GM19035 (cell line): ENCODE measurements at regions not wholly inside any gene's neighbourhood (a gene's known extent, or its start where the extent isn't known, plus 50 kb on each side); places are given as distances from the start of the nearest gene placed in this dataset.
A peak's percentile ranks its signal among the peaks of the same experiment; 100 is the strongest.

Experiments used
- ATAC-seq: cut with Tn5 transposase; IDR thresholded peaks from one replicate; pipeline ENCODE4 v1.9.1; 2021; ENCODE audit not compliant: unreplicated experiment

DNA sequence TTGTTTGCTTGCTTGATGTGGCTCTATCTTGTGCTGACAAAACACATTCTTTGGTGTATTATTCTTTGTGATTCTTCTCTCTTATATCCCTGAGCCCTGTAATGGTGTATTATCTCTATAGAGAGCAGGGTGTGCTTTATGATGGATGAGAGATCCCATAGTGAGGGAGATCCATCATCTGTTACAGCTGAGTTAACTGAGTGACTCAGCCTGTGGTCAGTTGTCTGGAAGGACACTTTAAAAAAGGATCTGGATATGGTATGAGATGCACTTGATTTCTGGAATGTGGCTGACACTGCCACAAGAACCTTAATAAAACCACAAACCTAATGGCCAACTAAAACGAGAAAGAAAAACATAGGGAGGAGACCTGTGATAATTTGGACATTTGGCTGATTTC is 461.4 kb upstream of the SYT1 start:
- no peak for ATAC-seq

DNA sequence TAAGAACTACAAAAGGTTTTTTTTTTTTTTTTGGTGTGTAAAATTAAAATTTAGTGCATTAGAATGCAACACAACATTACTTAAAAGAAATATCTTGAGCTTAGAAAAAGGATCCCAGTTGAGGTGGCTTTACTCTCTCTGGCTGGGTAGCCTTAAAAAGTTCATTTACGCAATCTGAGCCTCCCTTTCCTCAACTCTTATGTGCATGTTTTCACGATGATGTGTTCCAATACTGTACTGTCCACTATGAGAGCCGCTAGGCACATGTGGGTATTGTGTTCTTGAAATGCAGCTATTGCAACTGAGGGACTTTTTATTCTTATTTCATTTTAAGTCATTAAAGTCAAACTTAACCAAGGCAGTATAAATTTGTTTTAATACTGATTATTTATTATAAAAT is 460.9 kb upstream of the SYT1 start:
- ATAC-seq, result no peak

DNA sequence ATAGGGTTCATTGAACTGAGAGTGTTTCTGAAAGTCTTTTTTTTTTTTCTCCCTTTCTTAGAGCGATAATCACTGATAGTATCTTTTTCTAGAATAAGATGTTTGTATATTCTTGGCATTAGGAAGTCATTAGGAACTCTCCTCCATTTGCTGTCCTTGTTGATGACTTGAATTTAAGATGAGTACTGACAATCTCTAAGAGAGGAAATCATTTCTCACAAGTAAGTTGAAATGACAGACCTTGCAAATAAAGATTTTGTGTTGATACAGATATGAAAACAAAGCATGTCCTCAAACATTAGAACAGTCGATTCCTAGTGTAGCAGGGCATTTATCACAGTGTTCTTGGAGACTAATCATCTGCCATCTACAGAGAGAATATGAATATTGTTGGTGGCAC is 458.4 kb upstream of the SYT1 start:
- no peak for ATAC-seq

DNA sequence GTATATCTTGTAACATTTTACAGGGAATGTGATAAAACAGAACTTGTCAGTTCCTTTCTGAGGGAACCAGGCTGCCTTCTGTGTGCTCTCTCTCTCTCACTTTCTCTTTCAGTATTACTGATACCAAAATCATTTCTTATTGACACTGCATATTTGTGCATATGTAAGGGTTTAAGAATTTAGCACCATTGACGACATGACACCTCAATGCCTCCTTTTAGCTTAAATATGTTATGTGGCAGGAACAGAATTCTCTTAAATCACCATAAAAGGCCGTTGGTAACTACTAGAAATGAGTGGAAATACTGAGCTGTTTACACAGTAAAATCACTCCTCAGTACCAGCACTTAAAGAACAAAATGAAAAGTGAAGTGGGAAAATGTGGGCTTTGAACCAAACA is 457.7 kb upstream of the SYT1 start:
- ATAC-seq, result peak; percentile 93

DNA sequence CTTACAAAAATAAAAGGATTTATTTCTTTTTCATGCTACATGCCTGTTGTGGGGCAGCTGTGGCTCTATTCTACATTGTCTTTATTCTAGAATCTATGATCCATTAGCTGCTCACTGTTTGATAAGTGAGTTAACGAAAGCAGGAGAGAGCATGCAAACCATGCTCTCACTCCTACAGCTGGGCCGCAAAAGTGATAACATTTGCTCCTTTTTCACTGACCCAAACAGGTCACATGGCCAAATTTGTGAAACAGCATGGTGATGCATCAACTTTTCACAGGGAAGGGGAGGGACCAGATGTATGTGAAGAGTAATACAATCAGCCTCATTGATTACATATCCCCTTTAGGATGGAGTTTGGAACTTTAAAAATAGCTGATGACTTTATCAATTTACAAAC is 456.9 kb upstream of the SYT1 start:
- ATAC-seq, result no peak

DNA sequence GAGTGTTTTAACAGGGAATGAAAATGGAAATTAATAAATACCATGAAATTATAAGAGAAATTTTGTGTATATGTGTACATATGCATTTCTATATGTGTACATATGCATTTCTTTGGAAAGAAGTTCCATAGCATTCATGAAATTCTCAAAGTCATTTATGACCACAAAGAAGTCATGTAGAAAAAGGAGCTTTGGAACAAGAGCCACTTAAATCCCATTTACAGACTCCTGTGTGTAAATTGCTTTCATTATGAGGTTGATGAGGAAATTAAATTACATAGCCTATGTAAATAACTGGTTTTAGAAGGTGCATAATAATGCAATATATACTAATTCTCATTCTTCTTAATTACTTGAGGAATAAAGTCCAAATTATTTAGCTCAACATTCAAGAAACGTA is 450.5 kb upstream of the SYT1 start:
- ATAC-seq, result no peak

DNA sequence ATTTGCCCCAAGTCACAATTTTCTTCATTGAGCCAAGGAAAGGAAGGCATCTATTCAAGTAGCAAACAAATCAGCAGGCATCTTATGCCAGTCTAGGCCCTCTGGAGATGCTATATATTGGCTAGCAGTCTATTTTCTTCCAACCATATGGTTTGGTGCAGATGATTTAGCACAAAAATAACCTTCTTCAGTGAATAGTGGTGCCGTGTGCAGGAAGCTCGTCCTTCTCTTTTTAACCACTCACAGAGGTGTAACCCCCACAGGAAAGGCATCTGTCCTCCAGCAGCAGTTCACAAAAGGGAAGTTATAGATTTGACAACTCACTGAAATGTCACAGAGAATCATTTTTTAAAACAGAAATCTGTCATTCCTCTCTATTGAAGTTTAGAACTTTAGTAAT is 445.7 kb upstream of the SYT1 start:
- ATAC-seq, result peak; percentile 66

DNA sequence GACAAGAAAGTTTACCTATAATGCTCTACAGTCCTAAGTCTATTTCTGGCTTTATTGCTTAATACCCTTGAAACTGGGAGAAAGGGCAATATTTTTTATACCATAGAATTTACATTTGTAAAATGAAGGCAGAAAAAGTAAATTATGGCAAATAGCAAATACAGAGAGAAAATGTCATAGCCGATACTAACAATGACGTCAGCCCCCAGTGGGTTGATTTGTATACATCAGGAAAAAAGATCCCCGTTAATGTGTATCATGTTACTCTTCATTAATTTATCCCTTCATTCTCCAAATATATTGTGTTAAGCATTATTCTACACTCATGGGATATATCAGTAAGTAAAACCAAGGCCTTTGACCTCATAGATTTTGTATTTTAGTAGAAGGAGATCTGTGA is 445.1 kb upstream of the SYT1 start:
- ATAC-seq, result no peak

DNA sequence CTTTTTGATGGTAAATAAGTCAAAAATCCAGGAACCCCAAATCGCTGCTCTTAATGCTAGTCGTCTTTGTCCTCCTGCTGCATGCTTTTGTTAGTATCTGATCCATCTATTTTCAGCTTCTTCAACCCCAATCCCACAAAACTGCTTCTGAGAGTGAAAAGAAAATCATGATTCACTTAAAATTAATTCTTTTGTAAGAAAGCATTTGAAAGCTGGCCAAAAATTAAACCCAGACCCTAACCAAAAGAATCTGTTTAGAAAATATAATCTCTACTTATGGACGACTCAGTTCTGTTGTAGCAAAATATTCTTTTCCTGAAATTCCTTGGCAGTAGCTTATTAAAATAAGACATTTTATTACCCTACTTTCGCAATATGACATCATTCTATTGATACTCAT is 443.6 kb upstream of the SYT1 start:
- no peak for ATAC-seq

DNA sequence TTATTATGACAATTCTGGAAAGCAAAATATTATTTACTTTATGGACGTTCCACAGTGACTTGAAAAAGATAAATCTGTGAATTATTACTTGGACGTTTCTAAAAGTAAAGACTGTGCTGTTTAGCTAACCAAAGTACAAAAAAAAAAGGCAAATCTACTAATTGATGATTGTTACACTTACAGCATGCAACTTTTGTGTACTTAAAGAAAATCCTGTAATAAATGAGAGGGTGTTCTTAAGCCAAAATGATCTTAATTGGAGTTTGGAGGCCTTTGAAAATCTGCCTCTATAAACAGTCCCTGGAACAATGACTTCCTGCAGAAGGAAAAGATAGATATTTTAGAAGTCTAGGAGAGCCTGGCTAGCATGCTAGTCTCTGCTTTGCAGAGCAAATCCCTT is 434.0 kb upstream of the SYT1 start:
- ATAC-seq, result no peak

DNA sequence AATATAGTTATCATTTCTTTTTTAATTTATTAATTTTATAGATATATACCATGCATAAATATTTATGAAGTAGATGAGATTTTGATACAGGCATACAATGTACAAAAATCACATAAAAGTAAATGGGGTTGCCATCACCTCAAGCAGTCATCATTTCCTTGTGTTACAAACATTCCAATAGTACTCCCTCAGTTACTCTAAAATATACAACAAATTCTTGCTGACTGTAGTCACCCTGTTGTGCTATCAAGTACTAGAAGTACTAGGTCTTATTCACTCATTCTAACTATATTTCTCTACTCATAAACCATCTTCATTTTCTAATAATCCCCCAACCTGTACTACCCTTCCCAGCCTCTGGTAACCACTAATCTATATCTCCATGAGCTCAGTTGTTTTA is 432.6 kb upstream of the SYT1 start:
- no peak for ATAC-seq

DNA sequence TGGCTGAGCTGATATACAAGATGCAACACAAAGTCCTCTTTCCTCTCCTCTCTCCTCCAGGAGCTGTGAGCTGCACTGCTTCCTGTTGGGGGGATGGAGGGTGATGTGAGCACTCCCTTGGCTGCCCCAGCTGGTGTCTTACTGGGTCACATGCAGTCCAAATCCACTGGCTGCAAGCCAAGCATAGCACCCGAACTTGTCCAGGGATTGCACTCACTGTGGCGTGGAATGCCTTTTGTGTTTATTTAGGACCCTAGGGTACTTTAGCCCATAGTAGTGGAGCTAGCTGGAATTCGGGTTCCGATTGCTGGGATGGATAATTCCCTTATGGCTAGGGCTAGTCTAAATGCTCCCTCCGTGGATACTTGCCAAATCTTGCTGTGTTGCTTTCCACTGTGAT is 424.9 kb upstream of the SYT1 start:
- no peak for ATAC-seq

DNA sequence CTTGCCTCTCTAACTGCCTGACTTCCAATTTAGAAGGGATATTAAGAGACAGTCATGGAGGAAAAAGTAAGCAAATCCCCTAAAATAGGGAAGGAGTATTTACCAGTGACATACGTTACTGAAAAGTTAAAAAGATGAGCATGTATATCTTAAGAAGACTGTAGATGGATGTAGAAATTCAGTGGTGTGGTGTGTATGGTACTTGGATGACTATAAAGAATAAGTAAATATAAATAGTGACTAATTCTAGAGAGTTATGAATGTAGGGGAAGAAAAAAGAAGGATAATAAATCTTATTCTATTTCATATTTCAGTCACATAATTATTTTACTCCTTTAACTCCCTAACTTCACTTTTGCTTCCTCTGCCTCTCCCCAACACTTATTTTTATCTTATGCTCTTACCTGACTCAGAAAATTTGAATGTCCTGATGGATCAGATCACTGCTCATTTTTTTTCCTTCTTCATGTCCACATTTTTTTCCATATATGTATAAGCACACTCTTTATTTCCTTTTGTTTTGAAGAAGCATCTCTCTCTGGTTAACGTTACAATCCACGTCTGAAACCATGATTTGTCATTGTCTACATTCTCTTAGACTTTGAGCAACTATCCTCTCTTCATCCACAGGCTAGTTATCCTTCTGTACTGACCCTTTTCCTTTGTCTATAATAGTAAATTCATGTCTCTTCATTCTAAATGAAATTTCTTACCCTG is 422.7 kb upstream of the SYT1 start:
- no peak for ATAC-seq

DNA sequence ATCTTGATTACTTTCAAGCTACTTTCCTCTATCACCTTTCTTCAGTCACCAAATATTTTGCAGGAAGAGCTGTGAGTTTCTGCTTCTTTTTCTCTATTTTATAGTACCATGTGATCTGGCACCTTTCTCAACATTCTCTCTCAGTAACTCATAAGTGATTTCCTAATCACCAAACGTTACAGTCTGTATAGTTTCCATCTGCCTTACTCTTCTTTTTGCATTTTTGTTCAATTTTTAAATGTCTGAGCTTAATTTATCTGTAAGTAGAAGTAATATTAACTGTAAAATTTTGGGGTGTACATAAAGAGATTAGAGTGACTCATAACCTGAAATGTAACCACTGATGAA is 422.1 kb upstream of the SYT1 start:
- ATAC-seq, result no peak

DNA sequence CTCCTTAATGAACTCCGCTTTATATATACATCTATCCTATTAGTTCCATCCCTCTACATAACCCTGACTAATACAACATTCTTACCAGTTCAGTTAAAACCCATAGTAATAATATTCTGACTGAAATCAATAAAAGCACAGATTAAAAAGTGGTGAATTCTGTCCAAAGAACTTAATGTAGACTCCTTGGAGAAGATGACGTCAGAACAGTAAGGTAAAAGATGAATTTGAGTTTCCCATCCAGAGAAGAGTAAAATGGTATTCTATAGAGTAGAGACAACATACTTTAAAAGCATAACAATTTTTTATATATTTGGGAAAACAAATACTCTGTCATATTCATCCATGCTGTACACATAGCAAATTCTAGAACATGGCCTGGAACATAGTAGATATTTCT is 418.0 kb upstream of the SYT1 start:
- ATAC-seq, result no peak

DNA sequence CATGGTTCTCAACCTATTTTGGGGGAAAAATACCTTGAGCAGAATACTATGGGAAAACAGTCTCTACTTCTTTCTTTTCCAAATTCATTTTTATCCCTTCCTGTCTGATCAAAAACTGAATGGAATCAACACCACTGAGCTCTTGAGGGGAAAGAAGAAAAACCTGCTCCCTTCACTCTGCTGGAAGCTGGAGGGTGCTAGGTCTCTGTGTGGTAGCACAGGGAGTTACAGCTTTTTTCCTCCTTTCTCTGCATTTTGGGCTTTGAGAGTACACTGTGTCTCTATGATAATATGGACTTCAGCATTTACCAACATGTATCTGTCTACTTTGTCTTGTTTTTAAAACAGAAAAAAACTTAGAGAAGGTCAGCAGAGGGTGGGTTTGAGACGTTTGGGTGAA is 417.2 kb upstream of the SYT1 start:
- no peak for ATAC-seq

DNA sequence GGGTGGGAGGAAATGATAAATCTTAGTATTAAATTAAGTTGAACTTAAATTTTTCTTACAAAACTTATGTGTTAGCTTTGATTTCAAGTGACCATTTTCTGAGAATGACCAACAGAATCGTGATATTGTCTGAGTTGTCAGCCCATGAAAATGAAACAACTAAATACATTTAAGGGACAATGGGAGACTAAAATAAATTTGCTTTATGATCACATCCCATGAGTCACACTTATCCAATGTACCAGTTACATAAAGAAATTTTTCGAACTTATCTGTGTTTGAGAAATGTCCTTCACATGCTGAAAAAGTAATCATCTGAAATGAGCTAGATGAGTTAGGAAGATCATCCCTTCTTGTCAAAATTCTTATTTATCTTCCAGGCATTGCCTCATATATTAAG is 415.9 kb upstream of the SYT1 start:
- no peak for ATAC-seq

DNA sequence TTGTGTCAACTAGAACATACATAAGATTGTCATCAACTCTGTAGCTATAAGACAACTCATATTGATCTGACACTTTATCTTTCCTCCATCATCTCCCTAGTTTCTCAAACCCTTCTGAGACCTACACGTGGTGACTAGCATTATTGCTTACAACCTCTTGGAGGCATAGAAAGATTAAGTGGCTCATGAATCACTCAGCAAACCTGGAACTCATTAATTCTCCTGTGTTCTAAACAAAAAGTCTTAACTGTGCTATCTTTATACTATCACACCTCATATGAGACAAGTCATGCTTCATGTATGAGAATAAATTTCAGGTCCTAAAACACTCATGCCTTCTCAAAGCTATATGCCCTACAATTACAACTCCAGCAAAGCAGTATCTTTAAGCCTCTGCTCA is 408.6 kb upstream of the SYT1 start:
- no peak for ATAC-seq

DNA sequence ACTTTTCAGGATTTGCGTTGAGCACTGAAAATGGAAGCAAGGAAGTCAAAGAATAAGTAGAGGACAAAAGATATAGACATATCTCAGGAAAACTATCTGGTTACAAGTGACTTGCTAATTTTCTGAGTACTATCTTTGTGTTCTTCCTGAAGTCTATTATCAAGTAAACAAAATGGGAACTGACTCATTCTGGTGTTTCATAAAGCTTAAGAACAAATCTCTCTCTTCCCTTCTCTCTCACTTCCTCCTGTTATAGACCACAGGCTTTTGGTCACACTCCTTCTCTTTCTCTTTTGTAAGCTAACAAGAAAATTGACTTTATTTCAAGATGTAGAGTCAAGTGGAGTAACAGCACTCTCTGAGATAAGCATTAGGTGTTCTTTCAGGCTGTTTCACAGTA is 406.6 kb upstream of the SYT1 start:
- ATAC-seq, result peak; percentile 100

DNA sequence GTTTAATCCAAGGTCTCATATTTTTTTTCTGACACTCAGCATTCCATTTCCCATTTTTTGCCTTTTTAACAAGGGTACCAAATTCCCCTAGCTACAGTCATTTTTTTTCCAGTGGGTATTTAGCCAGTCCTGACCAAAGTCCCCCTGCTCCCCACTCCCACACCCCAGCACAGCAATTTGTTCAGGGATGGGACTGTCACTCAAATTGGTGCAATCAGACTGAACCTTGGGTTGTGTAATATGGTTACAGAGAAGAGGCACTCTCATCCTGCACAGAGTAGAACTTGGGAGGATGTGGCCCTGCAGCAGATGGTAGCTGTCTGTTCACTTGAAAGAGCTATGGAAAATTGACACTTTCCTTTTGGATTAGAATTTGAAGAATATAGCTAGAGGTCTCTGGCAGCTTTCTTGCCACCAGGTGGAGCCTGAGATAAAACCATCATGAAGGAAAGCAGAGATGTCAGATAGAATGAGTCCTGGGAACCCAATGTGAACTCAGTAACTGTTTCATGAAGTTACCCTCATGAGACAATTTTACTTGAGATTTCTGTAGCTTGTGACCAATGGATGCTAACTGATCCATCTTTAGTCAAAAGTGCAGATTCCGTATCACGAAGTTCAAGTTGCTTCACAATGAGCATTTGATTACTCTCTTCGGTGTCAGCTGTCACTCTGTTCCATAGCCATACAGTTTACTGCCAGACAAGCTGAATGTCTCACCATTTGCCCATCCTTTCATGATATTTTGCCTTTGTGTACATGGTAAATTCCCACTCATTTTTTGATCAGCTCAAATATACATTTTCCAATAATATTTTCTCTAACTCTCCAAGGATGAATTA is 394.0 kb upstream of the SYT1 start:
- no peak for ATAC-seq

DNA sequence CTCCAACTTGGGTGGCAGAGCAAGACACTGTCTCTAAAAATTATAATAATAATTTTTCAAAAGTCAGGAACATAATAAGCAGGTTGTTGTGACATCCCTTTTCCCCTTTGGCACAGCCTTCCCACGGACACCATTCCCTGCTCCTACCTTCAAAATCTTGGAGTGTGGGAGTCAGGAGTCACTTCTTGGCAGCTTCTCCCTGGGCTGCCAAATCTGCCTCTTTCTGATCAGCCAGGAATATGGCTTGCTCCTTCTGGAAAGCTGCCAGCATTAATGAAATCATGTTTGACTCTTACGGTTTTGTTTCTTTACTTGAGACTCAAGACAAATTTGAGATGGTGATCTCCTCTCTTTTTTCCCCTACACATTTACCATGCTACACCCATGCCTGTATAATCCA is 391.4 kb upstream of the SYT1 start:
- no peak for ATAC-seq

DNA sequence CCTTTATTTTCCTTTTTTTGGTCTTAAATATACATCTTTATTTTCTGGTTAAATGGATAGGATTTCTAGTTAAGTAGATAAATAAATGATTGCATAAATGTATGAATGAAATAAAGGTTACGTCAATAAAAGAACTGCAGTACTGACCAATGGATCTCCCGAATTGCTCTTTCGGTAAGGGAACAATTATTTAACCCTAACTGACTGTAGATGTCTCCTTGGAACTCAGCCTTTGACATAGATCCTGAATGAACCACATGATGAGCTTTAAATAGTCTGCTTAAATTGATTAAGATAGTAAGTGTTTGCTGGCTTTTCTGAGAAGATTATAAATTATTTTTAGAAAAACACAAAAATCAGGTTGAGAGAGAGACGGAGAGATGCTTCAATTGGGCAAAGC is 391.0 kb upstream of the SYT1 start:
- no peak for ATAC-seq

DNA sequence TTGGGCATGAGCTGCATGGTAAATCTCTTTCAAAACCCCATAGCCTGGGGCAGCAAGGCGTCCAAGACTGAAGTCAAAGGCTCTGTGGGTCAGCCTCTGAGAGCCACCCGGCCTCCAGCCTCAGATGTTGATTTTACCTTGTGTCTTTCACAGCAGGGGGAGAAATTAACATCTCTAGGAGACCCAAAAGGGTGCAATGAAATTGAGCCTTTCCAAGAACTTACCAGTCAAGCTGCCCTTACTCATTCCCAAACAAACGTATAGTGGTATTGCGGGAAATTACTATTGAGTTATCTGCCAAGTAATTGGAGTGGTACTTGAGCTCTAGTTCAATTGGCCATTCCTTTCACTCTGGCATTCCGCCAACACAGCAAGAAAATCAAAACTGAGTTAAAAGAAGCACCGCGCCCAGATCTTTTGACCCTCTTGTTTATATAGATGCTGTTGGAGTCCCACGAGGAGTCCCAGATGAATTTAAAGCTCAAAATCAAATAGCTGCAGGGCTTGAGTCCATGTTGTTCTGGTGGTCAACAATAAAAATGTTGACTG is 380.7 kb upstream of the SYT1 start:
- no peak for ATAC-seq
